HepG2 (cell line): ENCODE measurements at regions not wholly inside any gene's neighbourhood (a gene's known extent, or its start where the extent isn't known, plus 50 kb on each side); places are given as distances from the start of the nearest gene placed in this dataset.

ENCODE experiments used
- HCFC1 ChIP-seq: fragments of 150-350 bp; IDR thresholded peaks from 2 replicates; pipeline ENCODE4 v1.6.1; 2014; ENCODE audit warnings: low read depth, low read length
- RBAK ChIP-seq: sonication (generic); formaldehyde crosslinking; IDR thresholded peaks from 2 replicates; pipeline ENCODE4 v1.5.1; 2020; ENCODE audit warnings: mild to moderate bottlenecking, missing genetic modification reagents
- ZNF256 ChIP-seq: sonication (generic); formaldehyde crosslinking; conservative IDR thresholded peaks from 2 replicates; pipeline ENCODE4 v1.4.0; 2020; ENCODE audit warnings: missing genetic modification reagents
- ZNF567 ChIP-seq: sonication (generic); formaldehyde crosslinking; IDR thresholded peaks from 2 replicates; pipeline ENCODE4 v1.8.1; 2023; ENCODE audit warnings: mild to moderate bottlenecking, missing genetic modification reagents, borderline replicate concordance

GRCh38 chr7:84484502-84485079, 290.0 kb upstream of the SEMA3A start:
- no peak for TF ChIP-seq ZNF256 (CRISPR knock-in tag)
- no peak for TF ChIP-seq ZNF567
- no peak for TF ChIP-seq HCFC1
- no peak for TF ChIP-seq RBAK (CRISPR knock-in tag)
